OCI-LY7 (cell line): ENCODE measurements at regions not wholly inside any gene's neighbourhood (a gene's known extent, or its start where the extent isn't known, plus 50 kb on each side); places are given as distances from the start of the nearest gene placed in this dataset.

Experiments used
- BruUV-seq: library from RNA; stranded (reverse); fragments of 400-500 nt; replicated peaks from 2 replicates; lab custom pipeline; 2021; lab: Mats Ljungman, UMichigan
- CTCF ChIA-PET: fragments of 300-600 bp; sonication (Branson Sonifier 250); formaldehyde crosslinking; loops from one replicate; lab custom pipeline; 2022; ENCODE audit warnings: antibody characterized with exemption; ENCODE audit not compliant: unreplicated experiment; lab: Charles Lee
- POLR2A ChIA-PET: fragments of 300-600 bp; sonication (Branson Sonifier 250); formaldehyde crosslinking; loops from one replicate; lab custom pipeline; 2022; ENCODE audit warnings: antibody characterized with exemption; lab: Charles Lee
- DNase-seq: peaks from one replicate; pipeline ENCODE4 v3.0.0-alpha.2; 2015; ENCODE audit warnings: low spot score
- H2AFZ ChIP-seq: fragments of 200-600 bp; sonication (generic), shearing (Covaris generic); 2 replicates; pipeline ENCODE4 v1.6.1; 2014; ENCODE audit warnings: mild to moderate bottlenecking, antibody characterized with exemption, low read length, moderate library complexity
- H3K27ac ChIP-seq: fragments of 200-600 bp; sonication (generic); 2 replicates; pipeline ENCODE4 v1.5.1; 2014; ENCODE audit warnings: mixed run types, low read depth, mild to moderate bottlenecking, moderate library complexity, low read length, inconsistent platforms; ENCODE audit not compliant: poor library complexity, severe bottlenecking
- H3K36me3 ChIP-seq: fragments of 200-600 bp; sonication (generic); 2 replicates; pipeline ENCODE4 v1.6.1; 2014; ENCODE audit warnings: mild to moderate bottlenecking, antibody characterized with exemption, low read length, moderate library complexity, mixed read lengths; ENCODE audit not compliant: insufficient read depth
- H3K4me1 ChIP-seq: fragments of 200-600 bp; sonication (generic); 2 replicates; pipeline ENCODE4 v1.5.1; 2014; ENCODE audit warnings: mild to moderate bottlenecking, low read length; ENCODE audit not compliant: insufficient read depth, poor library complexity, severe bottlenecking
- H3K4me2 ChIP-seq: fragments of 200-600 bp; sonication (generic); 2 replicates; pipeline ENCODE4 v1.6.1; 2014; ENCODE audit warnings: mild to moderate bottlenecking, low read length
- H3K4me3 ChIP-seq: fragments of 200-600 bp; sonication (generic); 2 replicates; pipeline ENCODE4 v1.5.1; 2014; ENCODE audit warnings: mild to moderate bottlenecking, low read depth, low read length; ENCODE audit not compliant: poor library complexity, severe bottlenecking
- H3K79me2 ChIP-seq: fragments of 200-600 bp; sonication (generic); 2 replicates; pipeline ENCODE4 v1.6.1; 2016; ENCODE audit warnings: low read depth, mild to moderate bottlenecking, low read length, moderate library complexity, mixed read lengths; ENCODE audit not compliant: insufficient read depth
- H3K9me2 ChIP-seq: fragments of 200-600 bp; sonication (generic); 2 replicates; pipeline ENCODE4 v1.6.1; 2016; ENCODE audit warnings: mild to moderate bottlenecking, low read length, mixed read lengths; ENCODE audit not compliant: insufficient read depth
- H3K9me3 ChIP-seq: fragments of 200-600 bp; sonication (generic); 2 replicates; pipeline ENCODE4 v1.6.1; 2014; ENCODE audit warnings: mild to moderate bottlenecking, mixed run types, low read length, mixed read lengths
- H4K20me1 ChIP-seq: fragments of 200-600 bp; sonication (generic); 2 replicates; pipeline ENCODE4 v1.6.1; 2014; ENCODE audit warnings: mild to moderate bottlenecking, antibody characterized with exemption, low read length, moderate library complexity, mixed read lengths; ENCODE audit not compliant: insufficient read depth
- CTCF ChIP-seq: fragments of 200-600 bp; sonication (generic); conservative IDR thresholded peaks from 2 replicates; pipeline ENCODE4 v1.5.1; 2014; ENCODE audit warnings: mild to moderate bottlenecking, antibody characterized with exemption, low read length, moderate library complexity, mixed read lengths
- EZH2phosphoT487 ChIP-seq: fragments of 200-600 bp; sonication (generic); IDR thresholded peaks from 2 replicates; pipeline ENCODE4 v1.6.1; 2018; ENCODE audit warnings: low read depth, borderline replicate concordance, mild to moderate bottlenecking, mixed run types, antibody characterized with exemption, low read length, moderate library complexity, mixed read lengths
- intact Hi-C: fragments of 100-400 bp; cut with micrococcal nuclease; formaldehyde crosslinking; loops from one replicate; pipeline ENCODE4 v1.10.0; 2022; ENCODE audit not compliant: unreplicated experiment

GRCh38 chr2:168373468-168373867, 82.6 kb upstream of the CERS6 start:
- BruUV-seq = no TSS peak
- H3K4me3 ChIP-seq = no peak overlapping the region
- no peak for DNase-seq
- no peak overlapping the region for H3K27ac ChIP-seq
- ChIA-PET CTCF (no interaction called here), POLR2A (interaction anchor here (0.5 kb wide), 1 partner anchor 254 kb away, joined by 3 read pairs; no protein-coding TSS in a partner anchor)
- H3K4me1 ChIP-seq = no peaks in the 10 kb centered on the region
- H3K9me3 ChIP-seq = no peaks in the 10 kb centered on the region
- H4K20me1 ChIP-seq = no peaks in the 10 kb centered on the region
- TF ChIP-seq CTCF = no peak
- no peak for TF ChIP-seq EZH2phosphoT487
- intact Hi-C loops = no loop called here
- H3K9me2 ChIP-seq = no peaks in the 10 kb centered on the region
- H3K36me3 ChIP-seq = no peaks in the 10 kb centered on the region
- no peaks in the 10 kb centered on the region for H3K79me2 ChIP-seq
- H2AFZ ChIP-seq = no peak overlapping the region
- no peak overlapping the region for H3K4me2 ChIP-seq

- no peaks in the 10 kb centered on the region for H3K36me3 ChIP-seq
- intact Hi-C loops = no loop called here
- H3K4me1 ChIP-seq = no peaks in the 10 kb centered on the region
- H3K4me3 ChIP-seq = no peak overlapping the region
- ChIA-PET POLR2A (no interaction called here), CTCF (no interaction called here)
- no peak for TF ChIP-seq EZH2phosphoT487
- peak; percentile 52 for TF ChIP-seq CTCF
- no peak overlapping the region for H3K27ac ChIP-seq
- BruUV-seq = no TSS peak
- no peak for DNase-seq
- H3K4me2 ChIP-seq = no peak overlapping the region
- no peaks in the 10 kb centered on the region for H3K9me3 ChIP-seq
- H3K9me2 ChIP-seq = no peaks in the 10 kb centered on the region
- no peaks in the 10 kb centered on the region for H4K20me1 ChIP-seq
- H3K79me2 ChIP-seq = no peaks in the 10 kb centered on the region
- no peak overlapping the region for H2AFZ ChIP-seq
Observed at GRCh38 chr2:168375195-168375798, 80.8 kb upstream of the CERS6 start.

GRCh38 chr2:168378960-168379669, 77.0 kb upstream of the CERS6 start:
- intact Hi-C loops = no loop called here

More at GRCh38 chr2:168378960-168379669, 77.0 kb upstream of the CERS6 start:
- CTCF ChIA-PET = no interaction called here
- H3K4me2 ChIP-seq = no peak overlapping the region
- no peak overlapping the region for H3K4me3 ChIP-seq
- H3K9me2 ChIP-seq = no peaks in the 10 kb centered on the region
- TF ChIP-seq CTCF (no peak), EZH2phosphoT487 (no peak)
- no peaks in the 10 kb centered on the region for H3K4me1 ChIP-seq
- BruUV-seq = no TSS peak
- H3K9me3 ChIP-seq = no peaks in the 10 kb centered on the region
- H4K20me1 ChIP-seq = no peaks in the 10 kb centered on the region
- DNase-seq = no peak
- POLR2A ChIA-PET = no interaction called here
- H3K27ac ChIP-seq = no peak overlapping the region
- H3K36me3 ChIP-seq = no peaks in the 10 kb centered on the region
- no peak overlapping the region for H2AFZ ChIP-seq
- H3K79me2 ChIP-seq = no peaks in the 10 kb centered on the region
